NCI-H1092 treated with DMSO at 0.1 percent for 48 hours (cell line): ENCODE measurements at regions not wholly inside any gene's neighbourhood (a gene's known extent, or its start where the extent isn't known, plus 50 kb on each side); places are given as distances from the start of the nearest gene placed in this dataset.

ENCODE experiments used
- DNase-seq: peaks from one replicate; lab custom pipeline; 2025; lab: John Stamatoyannopoulos, UW

DNA sequence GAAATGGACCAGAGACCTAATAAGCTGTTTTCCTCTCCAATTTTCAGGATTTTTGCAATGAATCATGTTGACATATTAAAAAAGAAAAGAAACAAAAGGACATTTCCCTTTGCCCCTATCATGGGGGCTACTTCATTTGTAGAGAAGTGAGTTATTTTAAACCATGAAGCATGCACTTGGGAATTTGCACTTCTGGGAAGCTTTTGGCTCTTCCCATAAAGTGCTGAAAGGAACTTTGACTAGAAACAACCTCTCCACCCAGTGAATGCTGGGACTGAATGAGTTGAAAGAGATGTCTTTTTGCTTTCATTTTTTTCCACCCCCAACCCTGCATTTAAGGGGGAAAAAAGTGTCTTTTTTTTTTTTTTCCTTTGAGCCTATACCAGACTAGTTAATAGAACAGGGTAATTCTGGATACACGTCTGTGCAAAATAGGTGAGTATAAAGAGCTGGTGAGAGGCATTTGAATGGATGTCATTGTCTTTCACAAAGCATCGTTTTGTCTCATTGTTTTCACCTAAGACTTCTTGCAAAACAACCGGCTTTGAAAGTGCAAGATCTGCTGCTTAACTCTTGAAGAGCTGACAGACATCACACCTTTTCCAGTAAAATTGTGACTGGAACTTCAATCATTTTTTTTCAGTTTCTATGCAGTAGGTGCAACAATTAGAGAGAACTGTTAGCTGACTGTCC is 138.7 kb upstream of the BACH2 start:
- no peak for DNase-seq

DNA sequence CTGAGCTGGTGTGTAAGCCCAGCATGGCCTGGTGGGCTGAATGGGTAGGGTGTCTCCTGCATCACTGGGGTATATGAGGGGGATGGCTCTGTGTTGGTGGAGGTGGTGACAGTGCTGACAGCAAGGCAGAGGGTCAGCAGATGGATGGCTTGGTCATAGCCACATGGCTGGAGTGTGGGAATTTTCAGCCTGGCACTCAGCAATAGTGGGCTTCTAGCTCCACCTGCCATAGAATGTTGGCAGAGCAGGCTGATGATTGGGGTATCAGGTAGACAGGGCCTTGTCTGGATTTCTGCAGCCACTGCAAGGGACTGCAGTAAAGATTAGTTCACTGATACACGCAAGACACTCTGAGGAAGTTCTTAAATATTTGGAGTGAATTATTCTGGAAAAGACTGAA is 137.5 kb upstream of the BACH2 start:
- no peak for DNase-seq

DNA sequence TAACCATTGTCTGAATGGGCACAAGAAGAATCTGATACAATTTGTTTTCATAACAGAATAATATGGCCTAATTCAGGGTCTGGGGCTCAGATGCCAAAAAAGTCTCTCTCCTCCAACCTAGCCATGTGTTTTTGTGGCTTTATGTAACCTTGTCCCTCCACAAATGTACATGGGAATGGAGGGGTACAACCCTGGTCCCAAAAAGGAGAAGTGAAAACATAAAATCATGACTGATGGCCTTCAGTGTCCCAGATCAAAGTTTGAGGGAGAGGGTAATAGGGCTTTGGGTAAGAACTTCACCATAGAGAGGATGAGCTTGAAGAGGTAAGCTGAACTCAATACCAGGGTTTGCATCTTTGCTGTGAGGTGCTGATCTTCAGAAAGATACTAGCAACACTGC is 136.3 kb upstream of the BACH2 start:
- DNase-seq = no peak

DNA sequence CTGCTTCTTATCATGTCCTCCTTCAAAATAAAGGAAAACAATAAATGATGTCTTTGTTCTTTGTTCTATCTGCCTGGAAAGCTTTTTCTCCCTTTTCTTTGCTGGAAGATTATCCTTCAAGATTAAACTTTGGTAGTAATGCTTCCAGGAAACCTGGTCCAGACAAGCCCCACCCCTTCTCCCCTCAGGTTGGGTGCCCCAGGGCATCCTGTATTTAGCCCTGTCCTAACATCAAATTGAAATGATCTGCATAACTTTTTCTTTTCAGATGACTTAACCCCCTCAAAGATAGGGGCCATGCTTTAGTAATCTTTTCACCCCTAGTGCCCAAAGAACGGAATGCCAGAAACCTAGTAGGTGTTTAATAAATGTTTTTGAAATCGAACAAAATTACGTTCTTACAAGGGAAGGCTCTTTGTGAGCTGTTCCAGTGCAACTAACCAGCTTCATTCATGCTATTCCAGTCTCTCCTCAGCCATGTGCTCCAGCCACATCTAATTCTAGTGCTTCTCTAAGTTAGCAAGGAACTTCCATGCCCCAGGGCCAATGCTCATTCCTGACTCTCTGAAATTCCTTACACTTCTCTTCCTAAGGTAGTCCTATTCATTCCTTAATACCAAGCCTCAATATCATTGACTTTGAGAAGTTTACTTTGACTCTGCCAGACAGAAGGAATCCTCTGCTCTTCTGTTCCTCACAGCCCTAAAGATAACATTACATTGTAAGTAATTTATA is 135.6 kb upstream of the BACH2 start:
- DNase-seq = no peak

DNA sequence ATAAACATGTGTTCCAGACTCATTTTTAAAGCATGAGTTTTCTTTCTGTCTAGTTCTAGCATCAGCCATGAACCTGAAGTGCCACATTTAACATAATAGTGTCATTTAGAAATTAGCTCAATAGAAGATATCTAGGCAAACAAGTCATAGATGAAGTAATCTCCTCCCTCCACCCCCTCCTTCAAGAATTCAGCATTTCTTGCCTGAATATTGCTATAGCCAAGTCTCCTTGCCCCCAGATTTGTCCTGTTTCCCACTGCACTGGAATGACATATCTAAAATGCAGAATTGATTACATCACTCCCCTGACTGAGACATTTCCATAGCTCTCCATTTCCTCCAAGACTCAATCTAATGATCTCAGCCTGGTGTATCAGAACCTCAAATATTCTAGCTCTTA is 134.9 kb upstream of the BACH2 start:
- DNase-seq = no peak

DNA sequence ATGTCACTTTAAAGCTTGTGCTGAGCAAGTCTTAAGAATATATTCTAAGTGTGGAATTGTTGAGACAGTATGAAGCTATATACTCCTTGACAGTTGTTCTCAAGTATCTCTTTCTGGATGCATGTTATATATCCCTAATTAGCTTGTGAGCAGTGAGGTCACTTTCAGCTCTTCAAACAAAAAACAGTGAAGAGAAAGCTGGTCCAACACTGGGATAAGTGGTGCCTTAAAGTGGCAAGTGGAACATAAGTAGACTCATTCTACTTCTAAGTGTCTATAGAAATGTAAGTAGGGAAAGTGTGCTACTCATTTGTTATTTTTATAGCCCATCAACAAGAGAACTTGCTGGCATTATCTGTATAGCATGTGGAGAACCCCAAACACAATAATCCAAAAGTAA is 133.1 kb upstream of the BACH2 start:
- no peak for DNase-seq

DNA sequence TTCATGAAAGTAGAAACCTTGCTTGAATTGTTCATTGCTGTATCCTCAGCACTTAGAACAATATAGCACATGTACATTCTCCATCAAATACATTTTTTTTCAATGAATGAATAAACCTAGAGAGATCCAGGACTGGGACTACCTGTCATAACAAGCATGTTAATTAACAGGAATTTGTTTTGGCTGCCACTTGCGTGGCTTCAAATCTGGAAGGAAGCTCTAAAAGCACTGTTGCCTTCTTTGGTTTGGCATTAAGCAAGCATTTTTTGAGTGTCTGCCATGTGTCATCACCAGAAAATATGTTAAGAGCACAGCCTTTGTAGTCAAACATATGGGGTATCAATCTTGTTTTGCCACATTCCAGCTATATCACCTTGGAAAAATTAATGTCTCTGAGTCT is 131.9 kb upstream of the BACH2 start:
- no peak for DNase-seq

DNA sequence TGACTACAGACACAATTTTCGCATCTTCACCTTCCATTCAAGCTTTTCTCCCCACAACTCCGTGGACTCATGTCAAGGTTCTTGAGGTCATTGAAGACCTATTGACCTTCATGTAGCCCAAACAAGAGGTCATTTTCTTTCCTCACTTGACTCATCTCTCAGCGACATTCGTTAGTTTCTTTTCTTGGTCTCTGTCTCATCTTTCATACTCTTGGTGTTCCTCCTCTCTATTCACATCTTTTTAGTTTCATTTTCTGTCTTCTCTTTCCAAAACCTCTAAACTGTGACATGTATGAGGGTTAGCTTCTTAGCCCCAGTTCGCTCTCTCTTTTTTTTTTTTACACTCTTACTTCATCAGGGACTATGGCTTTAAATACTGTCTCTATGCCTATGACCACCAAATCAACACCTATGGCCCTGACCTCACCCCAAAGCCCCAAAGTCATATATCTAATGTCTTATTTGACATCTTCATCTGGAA is 128.6 kb upstream of the BACH2 start:
- no peak for DNase-seq

DNA sequence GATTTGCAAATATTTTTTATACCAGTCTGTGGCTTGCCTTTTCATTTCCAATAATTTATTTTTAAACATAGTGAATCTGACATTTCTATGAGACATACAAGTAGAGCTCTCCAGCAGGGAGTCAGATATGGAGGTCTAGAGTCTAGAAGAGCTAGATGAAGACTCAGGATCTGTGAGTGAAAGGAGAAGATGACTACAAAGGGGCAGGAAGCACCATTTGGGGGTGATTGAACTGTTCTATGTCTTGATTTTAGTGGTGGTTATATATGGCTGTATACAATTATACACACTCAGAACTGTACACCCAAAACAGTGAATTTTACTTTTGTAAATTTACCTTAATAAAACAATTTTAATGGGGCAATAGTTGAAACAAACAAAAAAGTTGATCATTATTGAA is 127.9 kb upstream of the BACH2 start:
- DNase-seq = no peak

DNA sequence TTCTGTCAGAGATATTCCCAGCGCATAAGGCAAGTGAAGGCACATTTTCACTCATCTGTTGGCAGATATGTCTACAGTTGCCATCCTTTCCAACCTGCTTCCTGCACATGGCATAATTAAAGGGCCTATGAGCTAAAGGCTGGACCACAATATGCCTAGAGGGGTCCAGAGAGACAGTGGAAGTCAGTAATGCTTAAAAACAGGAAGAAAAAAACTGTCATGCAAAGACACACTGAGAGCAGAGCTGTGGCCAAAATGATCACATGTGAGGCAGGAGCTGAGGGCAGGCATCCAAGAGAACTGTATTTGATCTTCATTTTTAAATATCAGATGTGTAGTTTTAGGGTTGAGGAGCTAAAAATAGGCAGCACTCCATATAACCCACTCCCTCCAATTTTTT is 125.0 kb upstream of the BACH2 start:
- DNase-seq = no peak

DNA sequence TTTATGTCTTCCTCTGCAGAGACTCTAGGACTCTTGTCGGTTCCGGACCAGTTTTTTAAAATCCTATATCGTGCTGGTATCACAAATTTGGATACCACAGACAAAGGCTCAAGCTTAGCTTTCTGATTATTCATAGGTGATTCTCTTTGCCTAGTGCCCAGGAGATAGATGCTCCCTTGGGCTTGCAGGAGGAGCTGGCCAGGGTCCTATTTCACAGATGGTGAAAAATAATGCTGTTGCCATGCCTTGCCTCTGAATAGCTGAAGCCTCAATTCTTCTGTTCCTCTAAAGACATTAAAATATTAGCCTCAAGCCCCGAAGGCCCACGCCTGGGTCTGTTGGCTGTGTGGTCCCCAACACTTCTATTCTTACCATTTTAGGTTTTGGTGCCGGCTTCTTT is 123.9 kb upstream of the BACH2 start:
- DNase-seq = no peak

DNA sequence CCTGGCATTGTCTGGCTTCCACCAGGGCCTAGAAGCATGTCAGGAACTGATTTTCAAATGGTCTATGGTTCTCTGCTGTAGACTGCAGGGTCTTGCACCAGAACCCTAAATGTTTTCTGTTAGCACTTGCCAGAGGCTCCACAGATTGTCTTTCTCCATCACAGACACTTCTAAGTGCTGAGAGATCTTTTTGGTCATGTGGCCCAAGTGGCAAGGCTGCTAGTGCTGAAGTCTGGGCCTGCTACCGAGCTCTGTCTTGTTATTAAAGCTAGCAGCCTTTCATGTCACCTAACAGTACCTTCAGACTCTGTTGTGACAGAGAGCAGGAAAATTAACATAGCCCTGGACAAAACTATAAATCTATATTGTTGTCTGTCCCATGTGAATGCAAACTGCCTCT is 120.7 kb upstream of the BACH2 start:
- no peak for DNase-seq

DNA sequence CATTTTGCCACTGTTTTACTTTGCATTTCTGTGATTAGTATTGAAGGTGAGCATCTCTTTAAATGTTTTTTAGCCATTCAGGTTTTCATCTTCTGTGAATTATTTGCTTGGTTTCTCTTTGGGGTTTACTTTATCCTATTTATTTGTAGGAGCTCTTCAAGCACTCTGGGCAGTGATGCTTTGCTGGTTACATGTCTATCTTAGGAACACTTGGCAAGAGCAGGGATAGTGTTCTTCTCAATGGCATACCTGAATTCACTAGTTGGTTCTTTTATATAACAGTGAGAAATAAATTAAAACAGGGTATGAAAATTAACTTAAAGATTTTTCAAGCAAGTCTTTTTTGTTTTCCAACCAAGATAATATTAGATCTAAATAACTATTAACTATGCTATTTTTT is 119.7 kb upstream of the BACH2 start:
- DNase-seq = no peak

DNA sequence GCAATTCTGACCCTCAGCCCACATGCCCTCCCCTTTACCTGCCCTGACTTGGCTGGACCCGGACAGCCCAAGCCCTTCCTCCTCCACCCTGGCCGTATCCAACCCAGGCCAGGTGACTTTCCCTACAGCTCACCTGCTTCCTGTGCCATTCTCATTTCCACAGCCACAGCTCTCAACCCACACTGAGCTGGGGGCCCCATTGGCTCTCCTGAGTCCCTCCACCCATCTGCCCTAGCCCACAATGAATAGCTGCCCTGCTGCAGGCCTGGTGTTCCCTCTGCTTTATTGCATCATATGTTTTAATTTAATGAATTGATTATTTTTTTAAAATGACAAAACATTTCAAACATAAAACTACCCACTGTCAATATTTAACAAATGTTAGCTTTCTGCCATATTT is 118.5 kb upstream of the BACH2 start:
- DNase-seq = no peak

DNA sequence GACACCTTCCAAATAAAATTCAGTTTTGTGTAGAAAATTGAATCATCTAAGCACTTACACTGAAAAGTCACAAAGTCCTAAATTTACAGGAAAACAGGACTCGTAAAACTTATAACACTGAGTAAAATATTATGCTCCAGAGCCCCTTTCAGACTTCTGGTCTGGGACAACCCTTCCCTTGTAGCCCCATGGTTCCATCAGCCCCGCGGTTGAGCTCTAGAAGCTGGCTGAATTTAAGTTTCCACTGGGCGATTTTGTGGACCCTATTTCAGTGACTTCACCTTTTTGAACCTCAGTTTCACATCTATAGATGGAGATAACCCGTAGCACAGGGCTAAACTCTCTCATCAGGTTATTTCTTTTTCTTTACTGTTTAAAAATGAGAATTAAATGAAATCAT is 117.7 kb upstream of the BACH2 start:
- no peak for DNase-seq

DNA sequence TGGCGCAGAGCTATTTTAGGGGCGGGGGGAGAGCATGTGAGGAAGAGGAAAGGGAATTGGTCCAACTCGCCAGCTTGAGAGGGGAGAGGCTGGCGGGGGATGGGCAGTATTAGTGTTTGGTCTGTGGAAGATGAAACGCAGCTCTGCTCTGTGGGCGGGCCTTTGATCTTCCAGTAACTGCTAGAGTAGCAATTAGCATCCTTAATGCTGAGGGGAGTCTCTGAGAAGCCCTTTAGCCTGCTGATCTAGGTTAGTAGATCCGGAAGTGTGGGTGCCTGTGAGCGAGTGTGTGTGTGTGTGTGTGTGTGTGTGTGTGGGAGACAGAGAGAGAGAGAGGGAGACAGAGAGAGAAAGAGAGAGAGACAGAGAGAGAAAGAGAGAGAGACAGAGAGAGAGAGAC is 117.2 kb upstream of the BACH2 start:
- DNase-seq = peak; percentile 16

DNA sequence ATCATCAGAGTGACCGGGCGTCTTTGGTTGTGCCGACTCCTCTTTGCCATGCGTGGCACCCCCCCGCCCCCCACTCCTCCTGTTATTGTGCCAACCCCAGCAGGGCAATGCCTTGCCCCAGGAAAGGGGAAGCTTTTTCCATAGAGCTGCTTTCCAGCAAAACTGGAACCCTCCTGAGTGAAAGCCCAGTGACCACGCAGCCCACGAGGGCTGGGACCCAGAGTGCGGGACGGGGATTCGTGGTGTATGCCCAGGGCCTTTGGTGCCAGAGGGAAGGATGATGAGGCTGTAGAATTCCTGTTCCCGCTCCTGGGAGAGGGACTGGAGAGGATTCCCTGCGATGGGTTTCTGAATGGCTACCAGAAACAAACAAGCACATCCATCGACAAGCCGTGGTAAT is 116.8 kb upstream of the BACH2 start:
- no peak for DNase-seq

DNA sequence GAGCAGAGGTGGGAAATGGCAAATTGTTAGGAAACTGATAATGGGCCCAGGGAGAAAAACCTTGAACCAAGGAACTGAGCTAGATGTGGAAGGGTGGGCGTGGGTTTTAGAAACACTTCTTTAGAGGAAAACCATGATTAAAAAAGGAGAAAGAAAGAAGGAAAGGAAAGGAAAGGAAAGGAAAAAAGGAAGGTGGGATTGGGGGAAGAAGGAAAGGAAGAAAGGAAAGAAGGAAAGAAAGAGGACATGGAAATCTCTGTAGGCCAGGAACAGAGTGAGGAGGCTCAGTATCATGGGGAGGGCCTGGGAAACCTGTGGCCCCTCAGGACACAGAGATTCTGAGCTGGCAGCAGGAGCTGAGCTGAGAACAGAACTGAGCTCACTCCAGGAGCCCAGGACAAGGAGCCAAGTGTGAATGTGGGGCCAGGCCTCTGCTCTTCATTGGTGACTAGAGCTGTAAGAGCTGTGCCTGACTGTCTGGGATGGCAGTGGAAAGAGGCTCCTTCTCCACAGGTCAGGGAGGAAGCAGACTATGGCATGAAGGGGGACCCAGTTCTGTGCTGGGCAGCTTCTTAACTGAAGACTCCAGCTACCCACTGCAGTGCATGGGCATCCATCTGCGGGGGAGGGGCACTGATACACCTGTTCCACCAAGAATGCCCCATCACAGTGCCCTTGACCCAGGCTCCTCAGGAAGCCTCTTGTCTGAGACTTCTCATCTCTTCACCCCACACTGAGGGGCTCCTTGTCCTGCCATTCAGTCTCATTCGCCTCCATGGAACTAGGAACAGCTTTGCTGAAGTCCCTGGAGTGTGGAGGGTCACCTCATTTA is 116.1 kb upstream of the BACH2 start:
- DNase-seq = no peak

DNA sequence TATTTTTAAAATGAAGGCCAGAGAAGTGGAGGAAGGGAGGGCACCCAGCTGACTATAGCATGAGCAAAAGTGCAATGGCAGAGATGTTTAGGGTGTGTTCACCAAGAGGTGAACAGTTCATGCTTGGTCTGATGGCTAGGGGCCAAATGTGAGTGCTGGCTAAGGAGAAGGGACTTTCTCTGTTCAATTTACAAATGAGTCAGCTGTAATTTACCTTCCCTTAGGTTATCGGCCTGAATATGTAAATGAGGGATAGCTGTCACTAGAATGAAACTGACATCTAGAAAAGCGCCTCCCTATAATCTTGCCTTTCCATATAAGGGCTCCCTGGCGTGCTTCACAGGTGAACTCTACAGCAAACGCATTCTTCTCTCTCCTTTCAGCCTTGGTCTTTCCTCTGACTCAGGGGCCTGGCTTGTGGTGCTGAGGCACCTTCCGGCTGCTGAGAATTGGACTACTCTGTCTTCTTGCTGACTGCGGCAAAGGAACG is 114.7 kb upstream of the BACH2 start:
- DNase-seq = no peak

DNA sequence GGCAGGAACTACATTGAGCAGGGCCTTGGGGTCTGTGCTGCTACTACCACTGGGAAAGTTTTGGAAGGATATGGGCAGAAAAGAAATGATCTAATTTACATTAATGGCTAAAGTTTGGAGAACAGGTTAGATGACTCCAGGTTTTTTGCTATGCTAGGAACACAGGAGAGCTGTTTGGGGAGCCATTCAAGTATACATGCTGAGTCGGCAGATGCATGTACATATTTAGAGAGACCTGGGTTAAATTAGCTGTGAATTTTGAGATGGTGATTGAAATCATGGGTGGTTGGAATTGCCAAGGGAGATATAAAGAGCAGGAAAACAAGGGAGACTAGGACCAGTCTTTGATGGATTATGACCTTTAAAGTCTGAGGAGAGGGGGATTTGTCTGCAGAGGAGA is 113.1 kb upstream of the BACH2 start:
- DNase-seq = no peak

DNA sequence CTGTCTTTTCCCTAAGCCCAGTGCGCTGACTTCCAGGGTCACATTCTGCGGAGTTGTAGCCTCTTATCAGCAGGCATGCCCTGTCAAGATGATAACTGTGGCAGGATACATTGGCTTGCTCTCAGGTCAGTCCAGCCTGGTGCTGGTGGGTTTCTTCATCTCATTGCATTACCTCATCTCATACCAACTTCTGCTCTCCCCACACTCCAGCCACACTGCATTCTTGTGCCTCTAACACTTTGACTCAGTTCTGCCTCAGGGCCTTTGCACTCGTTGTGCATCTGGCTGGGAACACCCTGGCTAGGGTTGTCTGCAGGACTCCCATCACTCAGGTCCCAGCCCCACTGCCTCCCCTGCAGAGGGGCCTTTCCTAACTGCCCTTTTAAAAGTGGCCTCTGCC is 110.3 kb upstream of the BACH2 start:
- DNase-seq = no peak

DNA sequence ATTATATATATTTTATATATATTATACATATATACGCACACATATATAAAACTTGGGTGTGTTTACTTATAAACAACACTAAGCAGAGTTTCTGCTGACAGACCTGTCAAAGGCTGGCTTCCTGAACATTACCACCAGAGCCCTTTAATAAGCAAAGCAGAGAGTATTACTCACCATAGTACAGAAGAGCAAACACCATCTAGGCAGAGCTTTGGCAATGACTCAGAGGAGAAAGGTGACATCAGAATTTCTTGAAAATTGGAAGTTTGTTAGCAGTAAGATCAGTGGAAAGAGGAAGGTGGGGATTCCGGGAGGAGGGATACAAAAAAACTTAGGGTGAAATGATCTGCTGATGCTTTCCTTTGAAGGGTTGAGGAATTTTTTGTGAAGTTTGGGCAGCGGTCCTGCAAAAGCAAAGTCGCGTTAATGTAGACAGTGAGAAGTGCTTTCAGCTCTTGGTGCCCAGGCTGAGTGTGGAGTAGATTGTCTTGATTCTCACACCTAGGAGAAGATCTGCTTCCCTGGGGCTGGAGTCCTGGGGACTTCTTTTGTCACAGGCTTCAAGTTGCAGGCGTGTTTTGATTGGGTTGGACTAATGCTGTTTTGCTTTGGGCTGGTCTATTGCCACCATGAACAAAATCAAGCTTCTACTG is 109.6 kb upstream of the BACH2 start:
- no peak for DNase-seq
